PC-3 (cell line): ENCODE measurements at regions not wholly inside any gene's neighbourhood (a gene's known extent, or its start where the extent isn't known, plus 50 kb on each side); places are given as distances from the start of the nearest gene placed in this dataset.

ENCODE experiments used
- ATAC-seq: fragments of 200-7000 bp; cut with Tn5 transposase; 2 replicates; pipeline ENCODE4 v1.9.1; 2020; ENCODE audit warnings: mild to moderate bottlenecking, moderate library complexity
- BruUV-seq: library from RNA; stranded (reverse); fragments of 400-500 nt; replicated peaks from 2 replicates; lab custom pipeline; 2021; lab: Mats Ljungman, UMichigan
- CTCF ChIA-PET: fragments of 300-600 bp; sonication (Branson Sonifier 250); formaldehyde crosslinking; loops from one replicate; lab custom pipeline; 2022; ENCODE audit warnings: antibody characterized with exemption; lab: Charles Lee
- POLR2A ChIA-PET: fragments of 300-600 bp; sonication (Branson Sonifier 250); formaldehyde crosslinking; loops from one replicate; lab custom pipeline; 2022; ENCODE audit warnings: antibody characterized with exemption; ENCODE audit not compliant: unreplicated experiment; lab: Charles Lee
- DNase-seq: peaks from one replicate; pipeline ENCODE4 v3.0.0-alpha.2; 2015
- H2AFZ ChIP-seq: fragments of 300-600 bp; sonication (generic); 2 replicates; pipeline ENCODE4 v1.6.0; 2016; ENCODE audit warnings: antibody characterized with exemption, low read length
- H3F3A ChIP-seq: fragments of 300-600 bp; sonication (generic); one replicate; pipeline ENCODE4 v1.6.0; 2017; ENCODE audit warnings: antibody characterized with exemption, low read length, control low read depth, mild to moderate bottlenecking; ENCODE audit not compliant: unreplicated experiment
- H3K27ac ChIP-seq: fragments of 300-600 bp; sonication (generic); 2 replicates; pipeline ENCODE4 v1.5.1; 2016; ENCODE audit warnings: mild to moderate bottlenecking, low read length
- H3K27me3 ChIP-seq: fragments of 300-600 bp; sonication (generic); 2 replicates; pipeline ENCODE4 v1.6.1; 2016; ENCODE audit warnings: low read length, mixed read lengths
- H3K36me3 ChIP-seq: fragments of 300-600 bp; sonication (generic); 2 replicates; pipeline ENCODE4 v1.6.1; 2016; ENCODE audit warnings: low read depth, mixed run types, low read length, mixed read lengths
- H3K4me1 ChIP-seq: fragments of 300-600 bp; sonication (generic); 2 replicates; pipeline ENCODE4 v1.5.1; 2016; ENCODE audit warnings: low read length; ENCODE audit not compliant: insufficient read depth
- H3K4me2 ChIP-seq: fragments of 300-600 bp; sonication (generic); 2 replicates; pipeline ENCODE4 v1.6.0; 2016; ENCODE audit warnings: low read length
- H3K4me3 ChIP-seq: fragments of 300-600 bp; sonication (generic); 2 replicates; pipeline ENCODE4 v1.5.1; 2016; ENCODE audit warnings: mild to moderate bottlenecking, low read length, mixed read lengths
- H3K79me2 ChIP-seq: fragments of 300-600 bp; sonication (generic); 2 replicates; pipeline ENCODE4 v1.6.1; 2017; ENCODE audit warnings: low read length, mixed read lengths
- H3K9ac ChIP-seq: fragments of 300-600 bp; sonication (generic); 2 replicates; pipeline ENCODE4 v1.6.0; 2016; ENCODE audit warnings: mild to moderate bottlenecking, low read length
- H3K9me2 ChIP-seq: fragments of 300-600 bp; sonication (generic); replicated peaks from 2 replicates; pipeline ENCODE4 v1.6.1; 2016; ENCODE audit warnings: mixed run types, low read length, mixed read lengths
- H3K9me3 ChIP-seq: fragments of 300-600 bp; sonication (generic); 2 replicates; pipeline ENCODE4 v1.6.1; 2016; ENCODE audit warnings: low read length, mixed read lengths
- H4K20me1 ChIP-seq: fragments of 300-600 bp; sonication (generic); 2 replicates; pipeline ENCODE4 v1.6.1; 2016; ENCODE audit warnings: low read length, mixed read lengths
- EZH2 ChIP-seq: fragments of 300-600 bp; sonication (generic); IDR thresholded peaks from one replicate; pipeline ENCODE4 v1.6.1; 2017; ENCODE audit warnings: antibody characterized with exemption, mild to moderate bottlenecking, low read length; ENCODE audit not compliant: unreplicated experiment
- EZH2phosphoT487 ChIP-seq: fragments of 300-600 bp; sonication (generic); IDR thresholded peaks from 2 replicates; pipeline ENCODE4 v1.6.1; 2018; ENCODE audit warnings: mild to moderate bottlenecking, antibody characterized with exemption, low read length, borderline replicate concordance
- intact Hi-C: fragments of 100-400 bp; cut with micrococcal nuclease; formaldehyde crosslinking; loops from 2 replicates; pipeline ENCODE4 v1.9.0; 2023
- TF ChIP-seq, protein P1 (sequence below): fragments of 300-600 bp; sonication (generic); conservative IDR thresholded peaks from 2 replicates; pipeline ENCODE4 v1.5.1; 2017; ENCODE audit warnings: antibody characterized with exemption, low read depth, mild to moderate bottlenecking, low read length

DNA sequence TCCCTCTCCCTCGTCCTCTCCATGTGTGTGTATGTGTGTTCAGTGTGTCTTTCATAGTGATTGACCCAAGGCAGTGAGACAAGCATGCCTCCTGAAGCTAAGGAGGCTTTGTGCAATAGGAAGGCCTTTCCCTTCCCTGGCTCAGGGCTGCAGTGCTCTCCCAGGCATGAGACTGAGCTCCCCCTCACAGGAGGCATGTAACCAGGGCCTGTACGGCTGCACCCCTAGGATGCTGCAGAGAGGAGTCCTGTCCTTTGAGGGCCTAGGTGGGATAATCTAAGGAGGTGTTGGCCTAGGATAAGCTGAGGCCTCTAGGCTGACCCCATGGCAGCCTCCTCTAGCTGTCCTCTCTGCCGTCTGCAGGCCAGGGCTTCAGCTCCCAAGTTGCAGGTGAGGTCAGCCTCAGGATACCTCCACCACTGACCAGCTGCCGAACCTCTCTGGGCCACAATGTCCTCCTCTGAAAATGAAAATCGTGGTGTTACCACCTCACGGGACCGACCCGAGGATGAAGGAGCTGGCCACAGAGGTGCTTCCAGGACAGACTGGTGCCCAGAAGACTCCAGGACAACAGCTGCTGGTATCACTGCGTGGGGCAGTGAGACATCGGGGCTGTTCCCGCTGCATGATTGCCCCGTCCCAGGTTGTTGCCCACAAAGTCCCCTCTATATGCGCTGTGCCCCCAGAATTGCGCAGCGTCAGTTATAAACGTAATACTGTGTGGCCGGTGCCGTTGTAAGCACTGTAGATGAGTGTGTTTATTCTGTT is 129.6 kb downstream of the BARX1 start:
- POLR2A ChIA-PET, result no interaction called here
- no peak for ATAC-seq
- H3K4me2 ChIP-seq, result no peak overlapping the region
- no peaks in the 10 kb centered on the region for H4K20me1 ChIP-seq
- intact Hi-C loops, result loop anchor here (5.0 kb wide), 1 partner anchor 137 kb away; no protein-coding TSS in a partner anchor
- TF ChIP-seq EZH2 (no peak), EZH2phosphoT487 (no peak)
- TF ChIP-seq, protein P1, sequence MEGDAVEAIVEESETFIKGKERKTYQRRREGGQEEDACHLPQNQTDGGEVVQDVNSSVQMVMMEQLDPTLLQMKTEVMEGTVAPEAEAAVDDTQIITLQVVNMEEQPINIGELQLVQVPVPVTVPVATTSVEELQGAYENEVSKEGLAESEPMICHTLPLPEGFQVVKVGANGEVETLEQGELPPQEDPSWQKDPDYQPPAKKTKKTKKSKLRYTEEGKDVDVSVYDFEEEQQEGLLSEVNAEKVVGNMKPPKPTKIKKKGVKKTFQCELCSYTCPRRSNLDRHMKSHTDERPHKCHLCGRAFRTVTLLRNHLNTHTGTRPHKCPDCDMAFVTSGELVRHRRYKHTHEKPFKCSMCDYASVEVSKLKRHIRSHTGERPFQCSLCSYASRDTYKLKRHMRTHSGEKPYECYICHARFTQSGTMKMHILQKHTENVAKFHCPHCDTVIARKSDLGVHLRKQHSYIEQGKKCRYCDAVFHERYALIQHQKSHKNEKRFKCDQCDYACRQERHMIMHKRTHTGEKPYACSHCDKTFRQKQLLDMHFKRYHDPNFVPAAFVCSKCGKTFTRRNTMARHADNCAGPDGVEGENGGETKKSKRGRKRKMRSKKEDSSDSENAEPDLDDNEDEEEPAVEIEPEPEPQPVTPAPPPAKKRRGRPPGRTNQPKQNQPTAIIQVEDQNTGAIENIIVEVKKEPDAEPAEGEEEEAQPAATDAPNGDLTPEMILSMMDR, result no peak
- H3K36me3 ChIP-seq, result no peaks in the 10 kb centered on the region
- no TSS peak for BruUV-seq
- no peak overlapping the region for H3K9ac ChIP-seq
- CTCF ChIA-PET, result no interaction called here
- no peaks in the 10 kb centered on the region for H3K79me2 ChIP-seq
- H2AFZ ChIP-seq, result no peak overlapping the region
- no peaks in the 10 kb centered on the region for H3K4me1 ChIP-seq
- no peaks in the 10 kb centered on the region for H3K9me3 ChIP-seq
- no peaks in the 10 kb centered on the region for H3F3A ChIP-seq
- H3K9me2 ChIP-seq, result no peaks in the 10 kb centered on the region
- H3K27me3 ChIP-seq, result no peaks in the 10 kb centered on the region
- H3K4me3 ChIP-seq, result no peak overlapping the region
- no peak overlapping the region for H3K27ac ChIP-seq
- DNase-seq, result no peak

DNA sequence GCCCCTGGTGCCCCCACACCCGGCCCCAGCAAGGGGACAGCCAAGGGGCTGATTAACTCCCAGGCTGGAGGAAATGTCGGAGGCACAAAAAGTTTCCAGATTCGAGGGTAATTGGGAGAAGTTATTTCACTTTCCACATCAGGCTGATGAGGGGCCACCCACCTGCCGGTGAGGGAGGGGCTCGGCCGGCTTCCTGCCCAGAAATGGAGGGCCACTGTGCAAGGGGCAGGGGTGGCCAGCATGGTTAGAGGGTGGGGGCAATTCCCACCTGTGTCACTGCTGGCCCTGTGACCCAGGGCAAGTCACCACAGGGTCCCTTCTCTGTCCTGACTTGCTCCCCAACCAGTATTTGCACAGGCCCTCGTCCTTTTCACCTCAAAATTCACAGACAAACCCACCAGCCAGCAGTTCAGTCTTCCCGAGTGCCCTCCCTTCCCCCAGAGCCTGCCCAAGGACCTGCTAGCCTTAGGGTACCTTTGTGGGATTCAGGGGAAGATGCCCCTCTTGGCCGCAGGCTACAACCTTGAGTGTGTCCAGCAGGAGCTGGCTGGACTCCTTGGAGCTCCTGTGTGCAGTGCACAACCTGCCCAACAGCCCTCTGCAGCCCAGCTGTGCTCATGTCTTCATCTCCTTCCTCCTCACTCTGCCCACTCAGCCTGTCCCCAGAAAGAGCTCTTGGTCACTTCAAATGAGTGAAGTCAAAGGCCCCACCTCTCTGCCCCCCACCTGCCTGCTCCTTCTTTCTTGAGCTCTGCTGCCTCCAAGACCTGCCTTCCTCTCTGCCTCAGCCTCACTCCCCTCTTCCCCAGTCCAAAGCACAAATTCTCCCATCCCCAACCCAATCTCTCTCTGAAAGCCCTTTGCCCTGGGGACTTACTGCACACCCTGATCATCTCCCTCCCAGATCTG is 130.5 kb downstream of the BARX1 start:
- intact Hi-C loops, result loop anchor here (5.0 kb wide), 1 partner anchor 138 kb away; no protein-coding TSS in a partner anchor

More for the DNA sequence above, 130.5 kb downstream of the BARX1 start:
- no peaks in the 10 kb centered on the region for H3K4me1 ChIP-seq
- H3K79me2 ChIP-seq, result no peaks in the 10 kb centered on the region
- CTCF ChIA-PET, result no interaction called here
- no peak overlapping the region for H3K27ac ChIP-seq
- no peaks in the 10 kb centered on the region for H4K20me1 ChIP-seq
- H3F3A ChIP-seq, result no peaks in the 10 kb centered on the region
- no peaks in the 10 kb centered on the region for H3K27me3 ChIP-seq
- POLR2A ChIA-PET, result no interaction called here
- no TSS peak for BruUV-seq
- DNase-seq, result no peak
- no peak for TF ChIP-seq EZH2phosphoT487
- TF ChIP-seq, protein P1, result no peak
- TF ChIP-seq EZH2, result no peak
- ATAC-seq, result no peak
- no peak overlapping the region for H3K4me2 ChIP-seq
- no peak overlapping the region for H3K9ac ChIP-seq
- no peak overlapping the region for H3K4me3 ChIP-seq
- no peaks in the 10 kb centered on the region for H3K9me2 ChIP-seq
- H2AFZ ChIP-seq, result no peak overlapping the region
- no peaks in the 10 kb centered on the region for H3K9me3 ChIP-seq
- no peaks in the 10 kb centered on the region for H3K36me3 ChIP-seq
